ENCODE measurements at regions not wholly inside any gene's neighbourhood (a gene's known extent, or its start where the extent isn't known, plus 50 kb on each side); places are given as distances from the start of the nearest gene placed in this dataset.
"Not testable (repeated sequence)": the region's sequence is repeated elsewhere in the genome, so short reads cannot be mapped to it uniquely, and the experiment has no call there.

GRCh38 chr2:132275396-132275795, 113.6 kb upstream of the ANKRD30BL start:
- Histone ChIP-seq H3K9me3 (ENCODE audit: control insufficient read depth, insufficient read depth, low read length) (no peaks in the 10 kb centered on the region), H3K36me3 (ENCODE audit: control insufficient read depth, insufficient read depth, low read length) (no peaks in the 10 kb centered on the region), H3K27me3 (ENCODE audit: control insufficient read depth, insufficient read depth, low read length) (peaks cover under 1% of the 10 kb centered on the region), H3K4me1 (ENCODE audit: control insufficient read depth, insufficient read depth, low read length) (no peaks in the 10 kb centered on the region), H3K9ac (ENCODE audit: low read depth, low read length) (no peak overlapping the region), H3K4me3 (ENCODE audit: low read depth, low read length) (no peak overlapping the region)

GRCh38 chr2:132276571-132276981, 114.8 kb upstream of the ANKRD30BL start:
- Histone ChIP-seq H3K4me1 (ENCODE audit: control insufficient read depth, insufficient read depth, low read length) (no peaks in the 10 kb centered on the region), H3K36me3 (ENCODE audit: control insufficient read depth, insufficient read depth, low read length) (no peaks in the 10 kb centered on the region), H3K9ac (ENCODE audit: low read depth, low read length) (no peak overlapping the region), H3K9me3 (ENCODE audit: control insufficient read depth, insufficient read depth, low read length) (no peaks in the 10 kb centered on the region), H3K4me3 (ENCODE audit: low read depth, low read length) (no peak overlapping the region), H3K27me3 (ENCODE audit: control insufficient read depth, insufficient read depth, low read length) (no peaks in the 10 kb centered on the region)

GRCh38 chr2:132278267-132278666, 116.5 kb upstream of the ANKRD30BL start:
- H3K9me3 ChIP-seq (ENCODE audit: control insufficient read depth, insufficient read depth, low read length): no peaks in the 10 kb centered on the region
- H3K27me3 ChIP-seq (ENCODE audit: control insufficient read depth, insufficient read depth, low read length): no peaks in the 10 kb centered on the region
- H3K4me1 ChIP-seq (ENCODE audit: control insufficient read depth, insufficient read depth, low read length): no peaks in the 10 kb centered on the region
- H3K9ac ChIP-seq (ENCODE audit: low read depth, low read length): no peak overlapping the region
- H3K36me3 ChIP-seq (ENCODE audit: control insufficient read depth, insufficient read depth, low read length): no peaks in the 10 kb centered on the region
- H3K4me3 ChIP-seq (ENCODE audit: low read depth, low read length): no peak overlapping the region

GRCh38 chr2:132279344-132279743, 117.6 kb upstream of the ANKRD30BL start:
- Histone ChIP-seq H3K36me3 (ENCODE audit: control insufficient read depth, insufficient read depth, low read length) (no peaks in the 10 kb centered on the region), H3K4me1 (ENCODE audit: control insufficient read depth, insufficient read depth, low read length) (no peaks in the 10 kb centered on the region), H3K9me3 (ENCODE audit: control insufficient read depth, insufficient read depth, low read length) (no peaks in the 10 kb centered on the region), H3K27me3 (ENCODE audit: control insufficient read depth, insufficient read depth, low read length) (no peaks in the 10 kb centered on the region), H3K9ac (ENCODE audit: low read depth, low read length) (no peak overlapping the region), H3K4me3 (ENCODE audit: low read depth, low read length) (no peak overlapping the region)

- H3K9me3 ChIP-seq (ENCODE audit: control insufficient read depth, insufficient read depth, low read length): no peaks in the 10 kb centered on the region
- no peak overlapping the region for H3K4me3 ChIP-seq (ENCODE audit: low read depth, low read length)
- no peaks in the 10 kb centered on the region for H3K36me3 ChIP-seq (ENCODE audit: control insufficient read depth, insufficient read depth, low read length)
- H3K4me1 ChIP-seq (ENCODE audit: control insufficient read depth, insufficient read depth, low read length): no peaks in the 10 kb centered on the region
- no peak overlapping the region for H3K9ac ChIP-seq (ENCODE audit: low read depth, low read length)
- no peaks in the 10 kb centered on the region for H3K27me3 ChIP-seq (ENCODE audit: control insufficient read depth, insufficient read depth, low read length)
Measured at GRCh38 chr2:132279930-132280615, 118.3 kb upstream of the ANKRD30BL start.

GRCh38 chr2:132280912-132281311, 119.2 kb upstream of the ANKRD30BL start:
- no peak overlapping the region for H3K9ac ChIP-seq (ENCODE audit: low read depth, low read length)
- H3K9me3 ChIP-seq (ENCODE audit: control insufficient read depth, insufficient read depth, low read length): no peaks in the 10 kb centered on the region
- H3K4me3 ChIP-seq (ENCODE audit: low read depth, low read length): no peak overlapping the region
- H3K36me3 ChIP-seq (ENCODE audit: control insufficient read depth, insufficient read depth, low read length): no peaks in the 10 kb centered on the region
- H3K27me3 ChIP-seq (ENCODE audit: control insufficient read depth, insufficient read depth, low read length): no peaks in the 10 kb centered on the region
- no peaks in the 10 kb centered on the region for H3K4me1 ChIP-seq (ENCODE audit: control insufficient read depth, insufficient read depth, low read length)

GRCh38 chr2:132282104-132282503, 120.4 kb upstream of the ANKRD30BL start:
- not testable (repeated sequence) for H3K9ac ChIP-seq (ENCODE audit: low read depth, low read length); H3K36me3 ChIP-seq (ENCODE audit: control insufficient read depth, insufficient read depth, low read length); H3K4me1 ChIP-seq (ENCODE audit: control insufficient read depth, insufficient read depth, low read length); H3K27me3 ChIP-seq (ENCODE audit: control insufficient read depth, insufficient read depth, low read length); H3K4me3 ChIP-seq (ENCODE audit: low read depth, low read length); H3K9me3 ChIP-seq (ENCODE audit: control insufficient read depth, insufficient read depth, low read length)

- Histone ChIP-seq H3K27me3 (ENCODE audit: control insufficient read depth, insufficient read depth, low read length) (no peaks in the 10 kb centered on the region), H3K4me1 (ENCODE audit: control insufficient read depth, insufficient read depth, low read length) (no peaks in the 10 kb centered on the region), H3K4me3 (ENCODE audit: low read depth, low read length) (no peak overlapping the region), H3K9ac (ENCODE audit: low read depth, low read length) (no peak overlapping the region), H3K36me3 (ENCODE audit: control insufficient read depth, insufficient read depth, low read length) (no peaks in the 10 kb centered on the region), H3K9me3 (ENCODE audit: control insufficient read depth, insufficient read depth, low read length) (no peaks in the 10 kb centered on the region)
Measured at GRCh38 chr2:132282911-132283310, 121.2 kb upstream of the ANKRD30BL start.

GRCh38 chr2:132286289-132286911, 124.6 kb upstream of the ANKRD30BL start:
- not testable (repeated sequence) for H3K4me1 ChIP-seq (ENCODE audit: control insufficient read depth, insufficient read depth, low read length); H3K27me3 ChIP-seq (ENCODE audit: control insufficient read depth, insufficient read depth, low read length); H3K4me3 ChIP-seq (ENCODE audit: low read depth, low read length); H3K9ac ChIP-seq (ENCODE audit: low read depth, low read length); H3K9me3 ChIP-seq (ENCODE audit: control insufficient read depth, insufficient read depth, low read length); H3K36me3 ChIP-seq (ENCODE audit: control insufficient read depth, insufficient read depth, low read length)

GRCh38 chr2:132287910-132288309, 126.2 kb upstream of the ANKRD30BL start:
- H3K9me3 ChIP-seq (ENCODE audit: control insufficient read depth, insufficient read depth, low read length); H3K4me3 ChIP-seq (ENCODE audit: low read depth, low read length); H3K9ac ChIP-seq (ENCODE audit: low read depth, low read length); H3K4me1 ChIP-seq (ENCODE audit: control insufficient read depth, insufficient read depth, low read length); H3K27me3 ChIP-seq (ENCODE audit: control insufficient read depth, insufficient read depth, low read length); H3K36me3 ChIP-seq (ENCODE audit: control insufficient read depth, insufficient read depth, low read length): not testable (repeated sequence)

GRCh38 chr2:132289138-132289537, 127.4 kb upstream of the ANKRD30BL start:
- H3K4me3 ChIP-seq (ENCODE audit: low read depth, low read length); H3K36me3 ChIP-seq (ENCODE audit: control insufficient read depth, insufficient read depth, low read length); H3K27me3 ChIP-seq (ENCODE audit: control insufficient read depth, insufficient read depth, low read length); H3K9ac ChIP-seq (ENCODE audit: low read depth, low read length); H3K9me3 ChIP-seq (ENCODE audit: control insufficient read depth, insufficient read depth, low read length); H3K4me1 ChIP-seq (ENCODE audit: control insufficient read depth, insufficient read depth, low read length): not testable (repeated sequence)

GRCh38 chr2:132289812-132290211, 126.8 kb upstream of the GPR39 start:
- not testable (repeated sequence) for H3K36me3 ChIP-seq (ENCODE audit: control insufficient read depth, insufficient read depth, low read length); H3K9ac ChIP-seq (ENCODE audit: low read depth, low read length); H3K9me3 ChIP-seq (ENCODE audit: control insufficient read depth, insufficient read depth, low read length); H3K27me3 ChIP-seq (ENCODE audit: control insufficient read depth, insufficient read depth, low read length); H3K4me1 ChIP-seq (ENCODE audit: control insufficient read depth, insufficient read depth, low read length); H3K4me3 ChIP-seq (ENCODE audit: low read depth, low read length)

Measured in iPS-15b (cell line).